HCT116 (cell line): ENCODE measurements at regions not wholly inside any gene's neighbourhood (a gene's known extent, or its start where the extent isn't known, plus 50 kb on each side); places are given as distances from the start of the nearest gene placed in this dataset.
"Not testable (repeated sequence)": the region's sequence is repeated elsewhere in the genome, so short reads cannot be mapped to it uniquely, and the experiment has no call there.

ENCODE experiments used
- ATAC-seq: fragments of 200-7000 bp; cut with Tn5 transposase; 2 replicates; pipeline ENCODE4 v1.9.1; 2020; ENCODE audit warnings: mild to moderate bottlenecking, moderate library complexity
- BruUV-seq: library from RNA; stranded (reverse); fragments of 400-500 nt; replicated peaks from 2 replicates; lab custom pipeline; 2021; lab: Mats Ljungman, UMichigan
- CTCF ChIA-PET: fragments of 300-600 bp; sonication (Branson Sonifier 250); formaldehyde crosslinking; loops from one replicate; lab custom pipeline; 2021; ENCODE audit warnings: antibody characterized with exemption; lab: Charles Lee
- POLR2A ChIA-PET: fragments of 300-600, 350-600 bp; sonication (Branson Sonifier 250); formaldehyde crosslinking; loops from one replicate; lab custom pipeline; 2021; ENCODE audit warnings: antibody characterized with exemption; lab: Charles Lee
- RAD21 ChIA-PET, 2 experiments: fragments of 300-600 bp; sonication (Branson Sonifier 250); formaldehyde crosslinking; loops; one replicate each; lab custom pipeline; 2023; ENCODE audit warnings: low total read pairs in 2 of 2; ENCODE audit not compliant: uncharacterized antibody in 2 of 2, unreplicated experiment in 2 of 2, low non-redundant PET in 1 of 2; lab: Charles Lee
- DNase-seq: peaks from one replicate; pipeline ENCODE4 v3.0.0-alpha.2; 2010; ENCODE audit warnings: low read depth, low spot score
- H2AFZ ChIP-seq: fragments of 200-600 bp; shearing (Covaris generic), sonication (generic); 2 replicates; pipeline ENCODE4 v1.6.1; 2017; ENCODE audit warnings: low read depth, mixed run types, mixed read lengths, antibody characterized with exemption, low read length; ENCODE audit not compliant: poor library complexity, severe bottlenecking
- H3K27ac ChIP-seq: 2 replicates; pipeline ENCODE4 v1.5.1; 2012; ENCODE audit warnings: low read depth, low read length
- H3K27me3 ChIP-seq: fragments of 200-600 bp; sonication (generic); 2 replicates; pipeline ENCODE4 v1.6.1; 2016; ENCODE audit warnings: mixed run types, low read length, mixed read lengths; ENCODE audit not compliant: insufficient read depth
- H3K36me3 ChIP-seq, 2 experiments: fragments of 200-500 bp in 1 of 2; fragments of 200-600 bp in 1 of 2; sonication (Bioruptor generic) in 1 of 2; sonication (generic) in 1 of 2; 2 replicates each; pipeline versions ENCODE4 v1.5.1 to v1.6.1; 2014 to 2016; ENCODE audit warnings: low read length in 2 of 2, inconsistent platforms in 1 of 2, mixed read lengths in 1 of 2, mixed run types in 1 of 2; ENCODE audit not compliant: insufficient read depth in 2 of 2, control insufficient read depth in 1 of 2
- H3K4me1 ChIP-seq, 2 experiments: fragments of 200-600 bp in 1 of 2; sonication (generic) in 1 of 2; 2 replicates each; pipeline versions ENCODE4 v1.5.1 to v1.6.1; 2012 to 2017; ENCODE audit warnings: low read length in 2 of 2, inconsistent platforms in 1 of 2, mild to moderate bottlenecking in 1 of 2, mixed read lengths in 1 of 2, mixed run types in 1 of 2, moderate library complexity in 1 of 2; ENCODE audit not compliant: insufficient read depth in 2 of 2, control insufficient read depth in 1 of 2
- H3K4me2 ChIP-seq: fragments of 200-600 bp; sonication (generic); 2 replicates; pipeline ENCODE4 v1.6.1; 2017; ENCODE audit warnings: mixed run types, low read length, mixed read lengths
- H3K4me3 ChIP-seq, 2 experiments: fragments of 200-600 bp in 1 of 2; sonication (generic) in 1 of 2; replicated peaks in 1 of 2; 2 replicates each; pipeline ENCODE4 v1.5.1; 2011 to 2016; ENCODE audit warnings: low read length in 2 of 2, control low read depth in 1 of 2, low read depth in 1 of 2, mild to moderate bottlenecking in 1 of 2, mixed read lengths in 1 of 2, mixed run types in 1 of 2
- H3K79me2 ChIP-seq: fragments of 200-600 bp; sonication (generic); 2 replicates; pipeline ENCODE4 v1.6.1; 2017; ENCODE audit warnings: mild to moderate bottlenecking, mixed run types, low read length, moderate library complexity, mixed read lengths; ENCODE audit not compliant: insufficient read depth
- H3K9ac ChIP-seq: fragments of 200-600 bp; sonication (generic); 2 replicates; pipeline ENCODE4 v1.6.1; 2016; ENCODE audit warnings: low read length, mixed read lengths
- H3K9me2 ChIP-seq: fragments of 200-600 bp; sonication (generic), shearing (Covaris generic); 2 replicates; pipeline ENCODE4 v1.6.1; 2017; ENCODE audit warnings: mixed run types, mild to moderate bottlenecking, moderate library complexity; ENCODE audit not compliant: insufficient read depth
- H3K9me3 ChIP-seq, 2 experiments: fragments of 200-500 bp in 1 of 2; fragments of 200-600 bp in 1 of 2; sonication (Bioruptor generic) in 1 of 2; sonication (generic) in 1 of 2; 2 replicates each; pipeline ENCODE4 v1.6.1; 2014 to 2017; ENCODE audit warnings: low read length in 2 of 2, mixed read lengths in 2 of 2, inconsistent platforms in 1 of 2, low read depth in 1 of 2, mild to moderate bottlenecking in 1 of 2, mixed run types in 1 of 2, moderate library complexity in 1 of 2; ENCODE audit not compliant: control insufficient read depth in 1 of 2, insufficient read depth in 1 of 2
- H4K20me1 ChIP-seq: fragments of 200-600 bp; sonication (generic), shearing (Covaris generic); 2 replicates; pipeline ENCODE4 v1.6.1; 2017; ENCODE audit warnings: mixed run types, mild to moderate bottlenecking, moderate library complexity; ENCODE audit not compliant: insufficient read depth
- CBX3 ChIP-seq: IDR thresholded peaks from 2 replicates; pipeline ENCODE4 v1.6.1; 2012; ENCODE audit warnings: low read depth
- EGR1 ChIP-seq: IDR thresholded peaks from 2 replicates; pipeline ENCODE4 v1.6.1; 2012; ENCODE audit warnings: low read depth
- EZH2 ChIP-seq: fragments of 200-600 bp; sonication (generic); IDR thresholded peaks from 2 replicates; pipeline ENCODE4 v1.6.1; 2017; ENCODE audit warnings: antibody characterized with exemption, mixed run types
- EZH2phosphoT487 ChIP-seq: fragments of 200-600 bp; IDR thresholded peaks from 2 replicates; pipeline ENCODE4 v1.6.1; 2018; ENCODE audit warnings: antibody characterized with exemption, borderline replicate concordance
- RAD21 ChIP-seq: IDR thresholded peaks from 2 replicates; pipeline ENCODE4 v1.6.1; 2012; ENCODE audit warnings: low read depth, mild to moderate bottlenecking
- ZFX ChIP-seq: fragments of 450-650 bp; IDR thresholded peaks from 2 replicates; pipeline ENCODE4 v1.6.1; 2017
- ZNF274 ChIP-seq: fragments of 200-500 bp; sonication (Bioruptor generic); IDR thresholded peaks from 2 replicates; pipeline ENCODE4 v1.6.1; 2014; ENCODE audit warnings: mild to moderate bottlenecking, low read depth, low read length, inconsistent platforms
- intact Hi-C: fragments of 100-400 bp; cut with micrococcal nuclease; formaldehyde crosslinking; loops from 2 replicates; pipeline ENCODE4 v1.10.0; 2022

- no TSS peak for BruUV-seq
- H3K27ac ChIP-seq, result no peak overlapping the region
Observed at GRCh38 chr18:35842536-35842935, 129.9 kb upstream of the RMP24 start.

GRCh38 chr18:35848321-35848720 is 124.2 kb upstream of the RMP24 start:
- RAD21 ChIA-PET, POLR2A ChIA-PET, CTCF ChIA-PET: not testable (repeated sequence)

More at GRCh38 chr18:35842536-35842935, 129.9 kb upstream of the RMP24 start:
- Histone ChIP-seq H3K27me3 (peaks cover 26% of the 10 kb centered on the region; the same call in 1 of the 2 replicates), H3K9ac (no peak overlapping the region), H3K4me2 (no peak overlapping the region), H3K9me2 (no peaks in the 10 kb centered on the region), H4K20me1 (no peaks in the 10 kb centered on the region), H3K36me3 (no peaks in the 10 kb centered on the region), H3K9me3 (no peaks in the 10 kb centered on the region), H3K79me2 (no peaks in the 10 kb centered on the region), H2AFZ (no peak overlapping the region), H3K4me3 (no peak overlapping the region), H3K4me1 (no peaks in the 10 kb centered on the region)
- no peak for DNase-seq
- ATAC-seq, result no peak
- RAD21 ChIA-PET, result no interaction called here
- POLR2A ChIA-PET, result no interaction called here
- intact Hi-C loops, result no loop called here
- CTCF ChIA-PET, result no interaction called here
- TF ChIP-seq EZH2phosphoT487, result no peak
- TF ChIP-seq EGR1, result no peak
- no peak for TF ChIP-seq ZFX
- TF ChIP-seq RAD21, result no peak
- no peak for TF ChIP-seq CBX3
- no peak for TF ChIP-seq EZH2
- no peak for TF ChIP-seq ZNF274

GRCh38 chr18:35849241-35849640 is 123.2 kb upstream of the RMP24 start:
- H3K36me3 ChIP-seq, CTCF ChIA-PET, H3K27ac ChIP-seq, H3K9ac ChIP-seq, intact Hi-C loops, H3K4me1 ChIP-seq, H3K4me3 ChIP-seq, DNase-seq, RAD21 ChIA-PET, H3K79me2 ChIP-seq, H3K9me3 ChIP-seq, H2AFZ ChIP-seq, H4K20me1 ChIP-seq, ATAC-seq, BruUV-seq, H3K4me2 ChIP-seq, POLR2A ChIA-PET, H3K9me2 ChIP-seq: not testable (repeated sequence)
- H3K27me3 ChIP-seq, result peaks cover 14% of the 10 kb centered on the region; the same call in 1 of the 2 replicates

More at GRCh38 chr18:35848321-35848720, 124.2 kb upstream of the RMP24 start:
- intact Hi-C loops, ATAC-seq, H3K4me1 ChIP-seq, H3K9me3 ChIP-seq, H2AFZ ChIP-seq, BruUV-seq, H3K9ac ChIP-seq, H3K4me3 ChIP-seq, H3K36me3 ChIP-seq, H3K27ac ChIP-seq, H3K4me2 ChIP-seq, H3K9me2 ChIP-seq, H3K79me2 ChIP-seq, H4K20me1 ChIP-seq, DNase-seq: not testable (repeated sequence)
- H3K27me3 ChIP-seq, result peaks cover 14% of the 10 kb centered on the region; the same call in 1 of the 2 replicates
